B cell (primary cell): ENCODE measurements at regions not wholly inside any gene's neighbourhood (a gene's known extent, or its start where the extent isn't known, plus 50 kb on each side); places are given as distances from the start of the nearest gene placed in this dataset.

ENCODE experiments used
- ATAC-seq: fragments of 200-7000 bp; cut with Tn5 transposase; one replicate; pipeline ENCODE4 v1.10.0; 2021; ENCODE audit warnings: low read depth, mild to moderate bottlenecking, moderate number of reproducible peaks, moderate library complexity
- CTCF ChIA-PET: fragments of 350-600 bp; sonication (Branson Sonifier 250); formaldehyde crosslinking; loops from one replicate; lab custom pipeline; 2021; ENCODE audit warnings: antibody characterized with exemption, inconsistent platforms; lab: Charles Lee
- POLR2A ChIA-PET: fragments of 350-600 bp; sonication (Branson Sonifier 250); formaldehyde crosslinking; loops from one replicate; lab custom pipeline; 2021; ENCODE audit warnings: antibody characterized with exemption; lab: Charles Lee
- DNase-seq: peaks from one replicate; pipeline ENCODE4 v3.0.0; 2013
- H2AFZ ChIP-seq: 2 replicates; pipeline ENCODE4 v1.6.1; 2012; ENCODE audit warnings: mild to moderate bottlenecking, low read depth, low read length; ENCODE audit not compliant: insufficient read depth, poor library complexity, severe bottlenecking
- H3K27ac ChIP-seq, 2 donors: 1 replicate in 1 of 2; 2 replicates in 1 of 2; pipeline ENCODE4 v1.5.1; 2012 to 2013; ENCODE audit warnings: low read length in 2 of 2, mild to moderate bottlenecking in 2 of 2, moderate library complexity in 1 of 2
- H3K27me3 ChIP-seq, 4 experiments: fragments of 200-600 bp in 1 of 4; sonication (generic) in 1 of 4; replicated peaks in 1 of 4; 1 replicate in 2 of 4; 2 replicates in 2 of 4; pipeline versions ENCODE4 v1.6.1 to v1.7.0; 2013 to 2016; ENCODE audit warnings: low read length in 3 of 4, mild to moderate bottlenecking in 2 of 4, mixed read lengths in 1 of 4, moderate library complexity in 1 of 4; ENCODE audit not compliant: insufficient read depth in 4 of 4, control insufficient read depth in 3 of 4; ENCODE audit errors: control extremely low read depth in 1 of 4
- H3K36me3 ChIP-seq, 2 experiments: replicated peaks in 1 of 2; 1 replicate in 1 of 2; 2 replicates in 1 of 2; pipeline versions ENCODE4 v1.6.1 to v1.7.1; 2013; ENCODE audit warnings: low read length in 1 of 2; ENCODE audit not compliant: insufficient read depth in 2 of 2, control insufficient read depth in 1 of 2; ENCODE audit errors: control extremely low read depth in 1 of 2, extremely low read depth in 1 of 2
- H3K4me1 ChIP-seq, 2 donors: fragments of 200-600 bp in 1 of 2; sonication (generic) in 1 of 2; 1 replicate in 1 of 2; 2 replicates in 1 of 2; pipeline versions ENCODE4 v1.5.1 to v1.6.1; 2013 to 2017; ENCODE audit warnings: low read length in 2 of 2; ENCODE audit not compliant: control insufficient read depth in 2 of 2, insufficient read depth in 2 of 2
- H3K4me2 ChIP-seq: replicated peaks from 2 replicates; pipeline ENCODE3; 2012; ENCODE audit warnings: mild to moderate bottlenecking, low read depth, low read length; ENCODE audit not compliant: poor library complexity, severe bottlenecking
- H3K4me3 ChIP-seq, 5 experiments: fragments of 200-600 bp in 1 of 5; sonication (generic) in 1 of 5; 1 replicate in 3 of 5; 2 replicates in 2 of 5; pipeline versions ENCODE4 v1.5.1 to v1.7.0; 2011 to 2016; ENCODE audit warnings: low read length in 4 of 5, mild to moderate bottlenecking in 4 of 5, low read depth in 2 of 5, control low read depth in 1 of 5, moderate library complexity in 1 of 5; ENCODE audit not compliant: insufficient read depth in 1 of 5; ENCODE audit errors: control extremely low read depth in 1 of 5, extremely low read depth in 1 of 5
- H3K79me2 ChIP-seq: fragments of 200-600 bp; sonication (generic); one replicate; pipeline ENCODE4 v1.6.0; 2016; ENCODE audit warnings: low read length; ENCODE audit not compliant: control insufficient read depth, insufficient read depth
- H3K9ac ChIP-seq: fragments of 200-600 bp; sonication (generic); 2 replicates; pipeline ENCODE4 v1.6.1; 2017; ENCODE audit warnings: mild to moderate bottlenecking, low read length, moderate library complexity
- H3K9me3 ChIP-seq, 3 donors: one replicate each; pipeline versions ENCODE4 v1.6.1 to v1.7.1; 2013; ENCODE audit warnings: low read length in 2 of 3; ENCODE audit not compliant: control insufficient read depth in 2 of 3, insufficient read depth in 1 of 3; ENCODE audit errors: control extremely low read depth in 1 of 3
- H4K20me1 ChIP-seq: 2 replicates; pipeline ENCODE4 v1.6.0; 2012; ENCODE audit warnings: mild to moderate bottlenecking, low read length; ENCODE audit not compliant: insufficient read depth, control insufficient read depth, poor library complexity, severe bottlenecking
- H3K27ac Mint-ChIP-seq: one replicate; pipeline ENCODE4 v1.8.0; 2021; ENCODE audit warnings: mixed read lengths
- H3K27me3 Mint-ChIP-seq: one replicate; pipeline ENCODE4 v1.8.0; 2021; ENCODE audit warnings: mixed read lengths
- H3K4me1 Mint-ChIP-seq: one replicate; pipeline ENCODE4 v1.8.0; 2021; ENCODE audit warnings: mixed read lengths
- H3K4me3 Mint-ChIP-seq: one replicate; pipeline ENCODE4 v1.8.0; 2021; ENCODE audit warnings: mixed read lengths
- H3K9me3 Mint-ChIP-seq: one replicate; pipeline ENCODE4 v1.8.0; 2022; ENCODE audit warnings: mixed read lengths; ENCODE audit not compliant: insufficient read depth
- EZH2 ChIP-seq: IDR thresholded peaks from 2 replicates; pipeline ENCODE4 v1.6.1; 2012; ENCODE audit warnings: borderline replicate concordance, low read depth, mild to moderate bottlenecking, moderate library complexity, low read length; ENCODE audit not compliant: insufficient read depth, poor library complexity, severe bottlenecking
- WGBS: methylation state at CpG from one replicate; pipeline ENCODE4 v1.1.5; 2013; ENCODE audit warnings: missing lambda C conversion rate; ENCODE audit not compliant: insufficient coverage; 5-methylcytosine and 5-hydroxymethylcytosine counted together
- intact Hi-C: fragments of 100-400 bp; cut with micrococcal nuclease; formaldehyde crosslinking; loops from one replicate; pipeline ENCODE4 v1.10.0; 2022
- TF ChIP-seq, protein P1 (sequence below): fragments of 200-600 bp; IDR thresholded peaks from one replicate; pipeline ENCODE4 v1.8.0; 2022; ENCODE audit warnings: antibody characterized with exemption, mild to moderate bottlenecking

DNA sequence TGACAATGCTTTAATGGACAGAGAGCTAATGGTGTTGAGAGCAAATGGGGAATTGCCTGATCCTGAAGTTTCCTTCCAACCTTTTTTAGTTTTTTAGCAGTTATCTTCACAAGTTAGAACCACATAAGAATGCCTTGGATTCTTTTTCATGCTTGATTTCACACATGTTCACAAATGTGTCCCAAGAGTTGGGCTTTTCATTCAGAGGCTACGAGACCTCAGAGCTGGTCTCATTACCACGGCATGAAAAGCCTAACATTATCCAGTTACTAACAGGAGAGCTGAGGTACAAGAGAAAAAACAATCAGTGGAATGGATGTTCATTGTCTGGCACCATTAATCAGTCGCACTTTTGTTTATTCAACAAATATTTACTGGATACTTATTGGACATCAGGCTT is 340.6 kb downstream of the ZNF326 start:
- no peak for TF ChIP-seq EZH2
- TF ChIP-seq, protein P1, sequence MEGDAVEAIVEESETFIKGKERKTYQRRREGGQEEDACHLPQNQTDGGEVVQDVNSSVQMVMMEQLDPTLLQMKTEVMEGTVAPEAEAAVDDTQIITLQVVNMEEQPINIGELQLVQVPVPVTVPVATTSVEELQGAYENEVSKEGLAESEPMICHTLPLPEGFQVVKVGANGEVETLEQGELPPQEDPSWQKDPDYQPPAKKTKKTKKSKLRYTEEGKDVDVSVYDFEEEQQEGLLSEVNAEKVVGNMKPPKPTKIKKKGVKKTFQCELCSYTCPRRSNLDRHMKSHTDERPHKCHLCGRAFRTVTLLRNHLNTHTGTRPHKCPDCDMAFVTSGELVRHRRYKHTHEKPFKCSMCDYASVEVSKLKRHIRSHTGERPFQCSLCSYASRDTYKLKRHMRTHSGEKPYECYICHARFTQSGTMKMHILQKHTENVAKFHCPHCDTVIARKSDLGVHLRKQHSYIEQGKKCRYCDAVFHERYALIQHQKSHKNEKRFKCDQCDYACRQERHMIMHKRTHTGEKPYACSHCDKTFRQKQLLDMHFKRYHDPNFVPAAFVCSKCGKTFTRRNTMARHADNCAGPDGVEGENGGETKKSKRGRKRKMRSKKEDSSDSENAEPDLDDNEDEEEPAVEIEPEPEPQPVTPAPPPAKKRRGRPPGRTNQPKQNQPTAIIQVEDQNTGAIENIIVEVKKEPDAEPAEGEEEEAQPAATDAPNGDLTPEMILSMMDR, result no peak
- Mint-ChIP-seq H3K9me3 (no peaks in the 10 kb centered on the region), H3K27ac (no peak overlapping the region), H3K4me3 (no peak overlapping the region), H3K4me1 (no peaks in the 10 kb centered on the region), H3K27me3 (no peaks in the 10 kb centered on the region)
- DNase-seq (no peak), ATAC-seq (no peak)
- no peak overlapping the region for H2AFZ ChIP-seq
- H3K79me2 ChIP-seq, result no peaks in the 10 kb centered on the region
- 100% methylated on average over 1 of the region's 3 CpGs for WGBS
- intact Hi-C loops, result no loop called here
- H3K36me3 ChIP-seq, result no peaks in the 10 kb centered on the region
- no peak overlapping the region for H3K4me2 ChIP-seq
- no peaks in the 10 kb centered on the region for H3K9me3 ChIP-seq
- ChIA-PET POLR2A (no interaction called here), CTCF (no interaction called here)
- H3K4me1 ChIP-seq, result no peaks in the 10 kb centered on the region
- no peaks in the 10 kb centered on the region for H3K27me3 ChIP-seq
- H3K4me3 ChIP-seq, result no peak overlapping the region
- H3K9ac ChIP-seq, result no peak overlapping the region
- no peak overlapping the region for H3K27ac ChIP-seq
- no peaks in the 10 kb centered on the region for H4K20me1 ChIP-seq

DNA sequence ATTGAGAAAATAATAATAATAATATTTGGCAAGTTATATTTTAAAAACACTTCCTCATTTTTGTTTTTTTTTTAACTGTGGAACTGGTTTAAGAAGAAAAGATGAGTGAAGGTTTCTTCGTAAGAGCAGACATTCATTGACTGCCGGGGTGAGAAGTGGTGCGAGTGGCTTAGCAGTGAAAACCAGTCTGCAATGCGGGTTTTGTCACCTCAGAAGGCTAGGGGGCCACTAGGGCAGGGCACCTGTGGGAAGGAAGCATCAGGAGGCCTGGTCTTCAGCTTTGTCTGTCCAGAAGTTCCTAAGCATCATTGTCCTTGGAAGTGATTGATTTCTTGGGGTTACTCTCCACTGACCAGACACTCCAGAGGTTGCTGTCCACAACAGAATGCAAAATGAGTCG is 339.2 kb downstream of the ZNF326 start:
- 92% methylated on average over 4 of the region's 5 CpGs for WGBS
- DNase-seq (no peak), ATAC-seq (no peak)
- Mint-ChIP-seq H3K27me3 (no peaks in the 10 kb centered on the region), H3K9me3 (no peaks in the 10 kb centered on the region), H3K27ac (no peak overlapping the region), H3K4me3 (no peak overlapping the region), H3K4me1 (no peaks in the 10 kb centered on the region)
- no peaks in the 10 kb centered on the region for H3K27me3 ChIP-seq
- H3K9ac ChIP-seq, result no peak overlapping the region
- ChIA-PET POLR2A (no interaction called here), CTCF (no interaction called here)
- H2AFZ ChIP-seq, result no peak overlapping the region
- H3K4me3 ChIP-seq, result no peak overlapping the region
- intact Hi-C loops, result no loop called here
- no peaks in the 10 kb centered on the region for H3K9me3 ChIP-seq
- H4K20me1 ChIP-seq, result no peaks in the 10 kb centered on the region
- H3K27ac ChIP-seq, result no peak overlapping the region
- H3K36me3 ChIP-seq, result no peaks in the 10 kb centered on the region
- no peaks in the 10 kb centered on the region for H3K4me1 ChIP-seq
- H3K79me2 ChIP-seq, result no peaks in the 10 kb centered on the region
- no peak overlapping the region for H3K4me2 ChIP-seq
- TF ChIP-seq, protein P1, result no peak
- TF ChIP-seq EZH2, result no peak
